Inflammatory macrophage treated with lipopolysaccharide for 4 hours (primary cell): ENCODE measurements at regions not wholly inside any gene's neighbourhood (a gene's known extent, or its start where the extent isn't known, plus 50 kb on each side); places are given as distances from the start of the nearest gene placed in this dataset.

Experiments
- DNase-seq: peaks from one replicate; pipeline ENCODE4 v3.0.0-alpha.2; 2020

DNA sequence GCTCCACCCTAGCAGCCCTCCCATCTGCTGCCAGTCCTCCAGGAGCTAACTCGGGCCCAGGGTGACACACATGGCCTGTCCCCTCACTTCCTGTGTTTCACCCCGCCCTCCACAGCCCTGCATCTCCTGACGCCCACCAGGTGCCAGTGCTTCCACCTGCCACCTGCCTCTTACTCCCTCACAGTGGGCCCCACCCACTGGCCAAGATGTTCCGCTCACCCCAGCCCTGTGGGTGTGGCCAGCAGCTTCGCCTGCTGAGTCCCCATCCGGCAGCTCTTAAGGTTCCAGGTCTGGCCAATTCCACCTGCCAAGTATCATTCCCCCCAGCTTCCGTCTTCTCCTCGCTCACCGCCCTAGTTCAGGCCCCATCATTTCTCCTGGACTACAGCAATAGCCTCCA lies 184.1 kb downstream of the MBOAT1 start:
- DNase-seq, result no peak

DNA sequence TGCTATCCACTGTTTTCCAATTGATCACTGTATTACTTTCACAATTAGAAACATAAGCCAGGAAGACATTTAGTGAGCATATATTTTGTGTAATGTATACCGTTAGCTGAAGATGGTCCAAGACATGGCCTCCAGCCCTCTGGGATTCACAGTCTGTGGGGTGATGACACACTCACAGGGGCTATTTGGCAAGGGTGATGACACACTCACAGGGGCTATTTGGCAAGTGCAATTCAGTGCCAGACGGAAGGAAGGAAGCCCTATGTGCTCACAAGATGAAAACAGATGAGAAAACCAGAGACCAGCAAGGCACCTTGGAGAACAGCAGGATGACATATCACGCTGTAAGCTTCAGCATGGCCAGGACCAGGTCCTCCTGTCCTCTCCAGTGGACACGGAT lies 183.7 kb downstream of the MBOAT1 start:
- no peak for DNase-seq

DNA sequence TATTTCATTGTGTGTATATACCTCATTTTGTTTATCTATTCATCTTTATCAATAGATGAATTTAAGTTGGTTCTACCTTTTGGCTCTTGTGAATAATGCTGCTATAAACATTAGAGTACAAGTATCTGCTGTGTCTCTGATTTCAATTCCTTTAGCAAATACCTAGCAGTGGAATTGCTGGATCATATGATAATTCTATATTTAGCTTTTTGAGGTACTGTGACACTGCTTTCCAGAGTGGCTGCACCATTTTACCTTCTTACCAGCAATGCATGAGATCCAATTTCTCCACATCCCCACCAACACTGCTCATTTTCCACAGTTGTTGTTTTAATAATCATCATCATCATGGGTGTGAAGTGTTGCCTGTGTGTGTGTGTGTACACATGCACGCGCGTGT lies 182.3 kb downstream of the MBOAT1 start:
- DNase-seq, result no peak

DNA sequence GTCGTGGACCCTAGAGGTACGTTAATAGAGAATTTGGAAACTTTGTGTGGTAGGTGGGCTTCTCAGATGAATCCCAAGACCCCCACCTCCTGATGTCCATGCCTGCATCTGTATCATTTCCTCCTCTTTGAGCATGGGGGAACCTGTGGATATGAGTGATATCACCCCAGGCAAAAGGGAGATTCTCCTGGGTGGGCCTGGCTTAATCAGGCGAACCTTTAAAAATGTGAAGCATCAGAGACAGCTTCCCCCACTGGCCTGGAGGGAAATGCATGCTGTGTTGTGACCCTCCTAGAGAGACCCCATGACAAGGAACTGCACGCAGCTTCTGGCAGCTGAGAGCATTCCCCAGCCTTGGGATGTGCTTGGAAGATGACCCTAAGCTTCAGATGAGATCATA lies 180.9 kb downstream of the MBOAT1 start:
- no peak for DNase-seq

DNA sequence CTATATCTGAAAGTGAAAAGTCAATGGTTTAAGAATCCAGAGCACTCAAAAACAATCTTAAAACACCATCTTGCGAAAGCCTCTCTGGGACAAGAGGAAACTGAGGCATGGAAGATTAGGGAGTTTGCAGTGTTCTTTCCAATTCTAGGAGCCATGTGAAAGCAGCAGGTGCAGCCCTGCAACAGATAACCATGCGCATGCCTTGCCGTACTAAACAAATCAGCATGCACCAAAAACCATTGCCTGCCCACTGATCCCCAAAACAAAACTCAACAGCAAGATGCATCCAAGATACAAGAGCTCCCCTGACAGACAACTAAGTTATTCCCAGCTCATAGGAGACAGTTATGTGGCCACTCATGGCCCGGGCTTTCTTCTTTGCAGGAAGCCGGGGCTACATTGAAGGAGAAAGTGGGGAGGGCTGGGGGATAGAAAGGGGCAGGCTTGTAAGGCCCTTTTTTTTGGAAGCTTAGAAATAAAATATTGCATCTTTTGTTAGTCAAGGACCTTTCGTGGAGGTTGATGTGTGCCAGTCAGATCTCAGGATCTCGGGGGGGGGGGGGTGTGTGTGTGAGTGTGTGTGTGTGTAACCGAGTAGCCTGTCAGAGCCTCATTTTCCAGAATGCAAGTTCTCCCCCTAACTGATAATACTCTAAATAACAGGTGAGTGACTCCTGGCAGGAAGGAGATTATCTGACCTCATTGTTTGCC lies 178.4 kb downstream of the MBOAT1 start:
- DNase-seq, result no peak

DNA sequence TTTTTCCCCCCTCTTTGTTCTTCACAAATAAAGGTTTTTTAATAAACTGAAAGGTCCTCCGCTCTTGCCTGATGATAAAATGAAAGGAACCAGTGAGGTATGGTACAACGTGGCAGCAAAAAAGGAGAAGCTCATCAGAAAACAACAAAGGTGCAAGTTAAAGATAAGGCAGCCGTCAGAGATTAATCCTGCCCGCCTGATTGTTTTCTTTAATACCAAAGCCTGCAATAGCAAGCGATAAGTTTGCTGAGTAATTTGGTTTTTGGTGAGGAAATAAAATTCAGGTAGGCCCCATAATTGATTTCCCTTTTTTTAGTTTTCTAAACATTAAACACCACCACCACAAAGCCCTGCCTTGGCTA lies 177.9 kb downstream of the MBOAT1 start:
- DNase-seq, result no peak

DNA sequence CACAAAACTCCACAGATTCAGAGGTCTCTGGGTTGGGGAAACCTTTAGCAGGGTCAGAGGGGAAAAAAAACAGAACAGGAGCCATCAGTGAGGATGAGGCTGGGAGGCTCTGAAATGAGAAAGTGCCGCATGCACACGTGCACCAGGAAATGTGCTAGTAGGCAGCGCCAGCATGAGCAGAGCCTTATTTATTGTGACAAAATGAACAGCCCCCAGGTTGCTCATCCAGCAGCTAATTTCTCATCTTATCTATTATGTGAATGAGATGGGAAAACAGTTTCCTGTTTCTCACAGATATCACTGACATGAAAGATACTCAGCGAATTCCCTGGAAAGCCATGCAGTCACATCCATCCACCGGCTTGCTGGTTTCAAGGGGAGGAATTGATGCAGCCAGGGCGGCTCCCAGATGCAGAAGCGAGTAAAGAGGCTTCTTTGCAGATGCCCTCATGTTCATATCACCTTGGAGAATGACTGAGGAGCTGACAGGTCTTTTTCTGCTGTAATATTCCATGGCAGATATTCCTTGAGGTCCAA lies 176.1 kb downstream of the MBOAT1 start:
- no peak for DNase-seq

DNA sequence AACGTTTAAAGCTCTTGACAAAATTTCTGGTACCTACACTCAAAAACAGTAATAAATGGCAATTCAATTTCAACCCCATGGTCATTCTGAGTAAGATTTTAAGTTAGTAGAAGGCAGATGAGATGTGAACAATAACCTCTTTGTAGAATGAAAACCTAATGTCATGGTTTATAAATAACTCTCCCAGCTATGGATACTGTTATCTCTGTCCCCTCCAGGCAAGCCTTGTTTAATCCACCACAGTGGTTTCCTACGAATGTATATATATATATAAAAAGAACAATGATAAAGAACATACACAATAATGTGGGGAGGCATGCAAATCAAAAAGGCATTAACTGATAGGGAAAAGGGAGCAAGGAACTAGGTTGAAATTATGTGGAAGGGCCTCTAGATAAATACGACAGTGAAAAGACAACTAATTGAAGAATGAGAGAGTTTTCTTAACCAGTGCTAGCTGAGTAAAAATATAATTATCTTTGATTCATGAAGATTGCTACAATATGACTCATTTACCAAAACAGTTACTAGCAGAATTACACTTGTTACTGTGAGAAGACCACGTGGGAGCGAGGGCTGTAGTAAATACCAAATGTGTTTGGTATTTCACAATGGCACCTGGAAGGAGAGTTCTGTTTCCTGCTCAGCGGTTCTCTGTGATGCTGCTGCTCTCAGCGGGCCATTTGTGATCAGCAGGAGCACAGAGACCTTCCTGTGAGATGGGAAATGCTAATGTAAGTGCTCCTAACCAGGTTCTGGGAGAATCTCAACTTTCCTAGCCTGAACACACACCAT lies 173.7 kb downstream of the MBOAT1 start:
- DNase-seq, result no peak

DNA sequence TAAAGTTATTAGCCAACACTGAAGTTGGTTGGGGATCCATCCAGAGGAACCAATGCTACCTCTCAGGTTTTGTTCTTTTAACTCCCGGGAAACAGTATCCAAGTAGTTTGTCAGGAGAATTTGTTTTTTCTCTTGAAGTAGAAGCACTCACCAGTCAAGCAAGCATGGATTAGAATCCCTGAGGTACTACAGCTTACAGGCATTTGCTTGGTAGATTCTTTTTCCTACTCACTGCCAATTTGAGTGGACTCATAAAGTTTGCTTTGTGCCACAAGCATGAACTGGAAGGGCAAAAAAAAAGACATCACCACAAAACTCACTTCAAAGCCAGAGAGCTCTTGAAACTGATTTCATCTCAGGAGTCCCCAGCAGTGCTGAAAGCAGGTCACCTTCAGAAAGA lies 167.4 kb downstream of the MBOAT1 start:
- DNase-seq, result no peak
